T-helper 2 cell treated with Interferon-gamma antibody and Interleukin-4, amounts not matched to agents 5 μg/mL and 100 μg/mL, for 36 hours (primary cell): ENCODE measurements at regions not wholly inside any gene's neighbourhood (a gene's known extent, or its start where the extent isn't known, plus 50 kb on each side); places are given as distances from the start of the nearest gene placed in this dataset.

ENCODE experiments used
- DNase-seq: peaks from one replicate; pipeline ENCODE4 v3.0.0; 2021; ENCODE audit warnings: low spot score
- H3K27ac Mint-ChIP-seq: one replicate; pipeline ENCODE4 v1.8.0; 2021; ENCODE audit warnings: mild to moderate bottlenecking, mixed read lengths
- H3K27me3 Mint-ChIP-seq: one replicate; pipeline ENCODE4 v1.8.0; 2021; ENCODE audit warnings: low read depth, mixed read lengths
- H3K36me3 Mint-ChIP-seq: one replicate; pipeline ENCODE4 v1.8.0; 2021; ENCODE audit warnings: low read depth, mixed read lengths
- H3K4me1 Mint-ChIP-seq: one replicate; pipeline ENCODE4 v1.8.0; 2021; ENCODE audit warnings: low read depth, mixed read lengths
- H3K4me3 Mint-ChIP-seq: one replicate; pipeline ENCODE4 v1.8.0; 2022; ENCODE audit warnings: mild to moderate bottlenecking, moderate library complexity, mixed read lengths
- H3K9me3 Mint-ChIP-seq: one replicate; pipeline ENCODE4 v1.8.0; 2021; ENCODE audit warnings: mixed read lengths

GRCh38 chr11:92828556-92828955 lies 140.9 kb upstream of the MTNR1B start:
- Mint-ChIP-seq H3K4me1 (no peaks in the 10 kb centered on the region), H3K9me3 (no peaks in the 10 kb centered on the region), H3K27me3 (no peaks in the 10 kb centered on the region), H3K36me3 (no peaks in the 10 kb centered on the region), H3K4me3 (no peak overlapping the region), H3K27ac (no peak overlapping the region)
- no peak for DNase-seq

DNA sequence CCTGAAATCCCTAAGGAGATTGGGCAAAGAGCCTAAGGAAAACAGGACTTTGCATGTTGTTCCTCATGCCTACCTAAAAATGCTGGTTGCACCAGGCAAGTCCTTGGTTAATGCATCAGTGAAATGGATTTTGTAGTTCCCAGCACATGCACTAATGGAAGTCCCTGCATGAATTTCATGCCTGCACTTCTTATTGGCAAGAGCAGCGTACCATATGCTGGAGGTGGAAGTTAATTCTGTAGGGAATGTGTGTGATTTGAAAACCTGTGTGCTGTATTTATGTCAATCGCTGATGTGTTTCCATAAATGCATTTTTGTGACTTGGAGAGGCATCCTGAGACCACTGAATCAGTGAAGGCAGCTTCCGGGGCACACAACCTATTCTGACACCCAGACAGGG lies 140.3 kb upstream of the MTNR1B start:
- Mint-ChIP-seq H3K4me3 (no peak overlapping the region), H3K27ac (no peak overlapping the region), H3K9me3 (no peaks in the 10 kb centered on the region)

DNA sequence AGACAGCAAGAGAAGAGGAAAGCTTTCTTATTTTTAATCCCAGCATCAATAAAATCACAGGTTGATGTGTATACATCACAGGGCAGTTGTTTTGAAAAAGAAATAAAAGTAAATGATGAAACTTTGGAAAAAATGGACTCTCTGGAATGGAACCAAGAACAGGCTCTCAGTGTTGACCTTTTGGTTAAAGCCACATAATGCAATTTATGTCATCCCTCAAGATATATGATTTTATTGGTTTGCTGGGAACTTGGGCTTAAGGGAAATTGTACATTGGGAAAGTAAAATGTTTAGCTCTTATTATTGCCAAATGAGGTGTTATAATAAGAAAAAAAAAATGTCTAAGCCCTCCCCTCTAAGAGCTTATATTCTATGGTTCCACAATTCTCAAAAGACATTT lies 139.8 kb upstream of the MTNR1B start:
- H3K4me1 Mint-ChIP-seq: no peaks in the 10 kb centered on the region
- no peaks in the 10 kb centered on the region for H3K36me3 Mint-ChIP-seq
- no peak for DNase-seq
- no peak overlapping the region for H3K4me3 Mint-ChIP-seq
- H3K9me3 Mint-ChIP-seq: no peaks in the 10 kb centered on the region
- H3K27ac Mint-ChIP-seq: no peak overlapping the region
- H3K27me3 Mint-ChIP-seq: no peaks in the 10 kb centered on the region

More for the DNA sequence above, 140.3 kb upstream of the MTNR1B start:
- H3K27me3 Mint-ChIP-seq: no peaks in the 10 kb centered on the region
- no peaks in the 10 kb centered on the region for H3K36me3 Mint-ChIP-seq
- DNase-seq: no peak
- H3K4me1 Mint-ChIP-seq: no peaks in the 10 kb centered on the region

DNA sequence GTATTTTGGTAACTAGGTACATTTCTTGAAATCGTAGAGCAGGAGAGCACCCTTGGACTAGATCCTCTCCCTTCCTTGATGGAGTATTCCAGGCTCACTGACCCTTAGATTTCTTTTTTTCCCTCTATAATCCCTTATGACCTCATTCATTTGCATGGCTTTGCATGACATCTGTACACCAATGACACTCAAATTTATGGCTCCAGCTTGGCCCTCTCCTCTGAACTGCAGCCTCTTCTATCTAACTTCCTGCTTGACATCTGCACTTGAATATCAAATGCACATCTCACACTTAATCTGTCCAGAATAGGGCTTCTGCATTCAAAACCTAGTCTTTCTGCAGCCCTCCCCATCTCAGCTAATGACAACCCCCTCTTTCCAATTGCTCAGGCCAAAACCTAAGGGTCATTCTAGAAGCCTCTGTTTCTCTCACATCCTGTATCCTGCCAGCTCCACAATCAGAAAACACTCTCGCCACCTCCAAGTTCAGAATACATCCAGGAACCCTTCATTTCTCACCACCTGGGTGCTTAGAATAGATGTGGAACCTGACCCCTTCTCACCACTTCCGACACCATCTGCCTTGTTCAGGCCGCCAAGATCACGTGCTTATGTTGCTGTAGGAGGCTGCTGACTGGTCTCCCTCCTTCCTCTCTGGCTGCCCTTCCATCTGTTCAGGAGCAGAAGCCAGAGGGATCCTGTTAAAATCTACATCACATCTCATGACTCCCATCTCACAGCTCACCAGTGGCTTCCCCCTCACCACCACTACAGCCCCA lies 138.9 kb upstream of the MTNR1B start:
- no peak for DNase-seq
- H3K9me3 Mint-ChIP-seq: no peaks in the 10 kb centered on the region
- no peak overlapping the region for H3K27ac Mint-ChIP-seq
- no peak overlapping the region for H3K4me3 Mint-ChIP-seq
- no peaks in the 10 kb centered on the region for H3K4me1 Mint-ChIP-seq
- no peaks in the 10 kb centered on the region for H3K36me3 Mint-ChIP-seq
- H3K27me3 Mint-ChIP-seq: no peaks in the 10 kb centered on the region

DNA sequence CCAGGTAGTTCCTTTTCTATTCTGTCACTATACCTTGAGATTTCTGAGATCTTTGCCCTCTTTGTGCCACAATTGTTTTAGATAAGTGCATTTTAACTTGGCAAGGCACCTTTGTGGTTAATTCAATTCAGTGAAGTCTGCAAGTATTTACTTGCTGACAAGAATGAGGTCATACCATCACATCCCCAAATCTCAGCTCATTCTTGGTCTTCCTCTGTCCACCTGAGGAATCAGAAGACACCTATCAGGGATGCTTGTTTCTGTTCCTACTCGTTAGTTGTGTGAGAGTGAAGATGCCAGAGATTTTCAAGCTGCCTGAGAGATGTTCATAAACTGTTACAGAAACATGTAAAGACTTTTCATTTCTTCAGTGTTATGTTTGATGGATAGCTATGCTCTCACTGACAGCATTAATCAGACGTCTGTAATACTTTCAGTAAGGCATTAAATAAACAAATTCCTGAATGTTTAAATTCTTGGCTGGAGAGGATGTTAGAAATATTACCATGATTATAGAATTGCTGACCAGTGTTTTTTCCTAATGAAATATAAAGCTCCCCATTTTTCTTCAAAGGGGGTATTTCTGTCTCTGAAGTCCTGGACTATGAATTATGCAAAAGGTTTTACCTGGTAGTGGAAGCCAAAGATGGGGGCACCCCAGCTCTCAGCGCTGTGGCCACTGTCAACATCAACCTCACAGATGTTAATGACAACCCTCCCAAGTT lies 135.0 kb upstream of the MTNR1B start:
- H3K9me3 Mint-ChIP-seq: no peaks in the 10 kb centered on the region
- no peak overlapping the region for H3K4me3 Mint-ChIP-seq
- H3K27ac Mint-ChIP-seq: no peak overlapping the region
- no peaks in the 10 kb centered on the region for H3K4me1 Mint-ChIP-seq
- H3K27me3 Mint-ChIP-seq: no peaks in the 10 kb centered on the region
- no peaks in the 10 kb centered on the region for H3K36me3 Mint-ChIP-seq
- DNase-seq: no peak

DNA sequence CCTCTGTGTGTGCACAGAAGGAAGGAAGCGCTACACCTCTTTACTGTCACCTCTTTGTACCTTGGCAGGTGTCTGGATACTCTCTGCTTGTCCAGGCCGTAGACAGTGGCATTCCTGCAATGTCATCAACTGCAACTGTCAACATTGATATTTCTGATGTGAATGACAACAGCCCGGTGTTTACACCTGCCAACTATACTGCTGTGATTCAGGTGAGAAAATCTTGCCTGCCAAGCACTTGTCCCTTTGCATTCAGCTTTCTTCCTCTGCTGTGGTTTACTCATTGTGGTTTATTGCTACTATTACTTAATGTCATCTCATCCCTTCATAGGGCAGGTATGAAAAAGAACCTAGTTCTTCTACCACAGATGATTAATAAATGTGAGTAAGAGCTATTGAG lies 131.9 kb upstream of the MTNR1B start:
- no peaks in the 10 kb centered on the region for H3K36me3 Mint-ChIP-seq
- no peak for DNase-seq

DNA sequence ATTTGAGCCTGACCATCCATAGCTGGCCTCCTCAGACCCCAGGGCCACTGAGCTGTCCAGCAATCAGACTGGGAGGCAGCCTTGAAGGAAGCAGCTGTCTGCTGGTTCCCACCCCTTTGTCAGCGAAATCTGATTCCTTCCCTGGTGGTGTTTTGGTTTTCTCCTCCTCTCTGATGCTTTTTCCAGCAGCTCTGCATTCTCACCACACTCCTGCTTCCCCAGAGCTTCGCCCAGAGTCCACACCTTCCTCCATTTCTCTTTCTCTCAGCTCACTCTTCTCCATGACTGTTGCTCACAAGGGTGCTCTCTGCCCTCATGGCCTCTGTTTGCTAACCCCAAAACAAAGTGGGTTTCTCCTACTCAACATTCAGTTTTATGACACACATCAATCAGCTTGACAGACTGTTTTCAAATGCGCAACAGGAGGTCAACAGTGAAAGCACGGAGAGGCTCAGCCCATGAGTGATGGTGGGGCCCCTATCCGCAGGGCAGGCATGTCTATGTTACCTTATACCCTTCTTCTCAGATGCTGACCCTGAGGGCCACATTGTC lies 130.6 kb upstream of the MTNR1B start:
- Mint-ChIP-seq H3K4me3 (no peak overlapping the region), H3K27me3 (no peaks in the 10 kb centered on the region), H3K9me3 (no peaks in the 10 kb centered on the region), H3K4me1 (no peaks in the 10 kb centered on the region), H3K36me3 (no peaks in the 10 kb centered on the region), H3K27ac (no peak overlapping the region)
- no peak for DNase-seq

More for the DNA sequence above, 131.9 kb upstream of the MTNR1B start:
- H3K4me3 Mint-ChIP-seq: no peak overlapping the region
- no peaks in the 10 kb centered on the region for H3K27me3 Mint-ChIP-seq
- no peaks in the 10 kb centered on the region for H3K4me1 Mint-ChIP-seq
- no peaks in the 10 kb centered on the region for H3K9me3 Mint-ChIP-seq
- no peak overlapping the region for H3K27ac Mint-ChIP-seq

- no peaks in the 10 kb centered on the region for H3K27me3 Mint-ChIP-seq
- no peak overlapping the region for H3K4me3 Mint-ChIP-seq
- no peak overlapping the region for H3K27ac Mint-ChIP-seq
- no peaks in the 10 kb centered on the region for H3K9me3 Mint-ChIP-seq
- no peak for DNase-seq
- H3K36me3 Mint-ChIP-seq: no peaks in the 10 kb centered on the region
- H3K4me1 Mint-ChIP-seq: no peaks in the 10 kb centered on the region
These were observed 130.0 kb upstream of the MTNR1B start for GRCh38 chr11:92839450-92839849.

DNA sequence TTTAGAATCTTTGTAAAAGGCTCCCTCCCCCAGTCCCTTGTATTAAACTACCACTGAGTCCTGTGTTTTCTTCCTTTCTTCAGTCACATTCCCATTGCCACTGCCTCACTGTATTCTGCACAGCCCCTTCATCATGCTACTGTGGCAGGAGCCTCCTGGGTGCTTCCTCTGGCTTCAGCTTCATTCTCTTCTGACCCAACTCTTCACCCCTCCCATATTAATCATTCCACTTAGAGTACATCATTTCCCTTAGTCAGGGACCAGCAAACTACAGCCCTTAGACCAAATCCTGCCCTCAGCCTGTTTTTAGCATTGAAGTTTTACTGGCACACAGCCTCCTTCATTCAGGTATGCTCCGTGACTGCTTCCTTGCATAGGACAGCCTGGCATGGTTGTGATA lies 127.7 kb upstream of the MTNR1B start:
- Mint-ChIP-seq H3K36me3 (no peaks in the 10 kb centered on the region), H3K4me3 (no peak overlapping the region), H3K4me1 (no peaks in the 10 kb centered on the region), H3K27me3 (no peaks in the 10 kb centered on the region), H3K9me3 (no peaks in the 10 kb centered on the region), H3K27ac (no peak overlapping the region)
- no peak for DNase-seq

DNA sequence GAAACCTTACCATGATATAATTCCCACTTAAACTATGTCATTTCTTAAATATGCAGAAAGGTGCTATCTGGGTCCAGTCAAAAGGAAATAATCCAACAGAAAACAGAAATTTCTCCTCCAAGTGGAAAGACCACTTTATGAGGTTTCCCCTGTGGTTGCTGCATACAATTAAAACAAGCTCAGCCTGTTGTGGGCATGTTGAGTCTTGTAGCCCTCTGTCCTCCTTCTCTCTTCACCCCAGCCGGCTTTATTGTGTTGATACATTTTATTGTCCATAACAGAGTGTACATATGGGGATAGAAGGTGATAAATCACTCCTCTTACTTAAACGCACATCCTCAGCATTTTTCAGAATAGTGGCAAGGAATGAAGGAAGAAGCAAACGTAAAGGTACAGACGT lies 126.0 kb upstream of the MTNR1B start:
- Mint-ChIP-seq H3K4me1 (no peaks in the 10 kb centered on the region), H3K36me3 (no peaks in the 10 kb centered on the region), H3K27me3 (no peaks in the 10 kb centered on the region), H3K27ac (no peak overlapping the region), H3K4me3 (no peak overlapping the region), H3K9me3 (no peaks in the 10 kb centered on the region)
- DNase-seq: no peak

GRCh38 chr11:92844197-92844596 lies 125.3 kb upstream of the MTNR1B start:
- no peak for DNase-seq
- Mint-ChIP-seq H3K9me3 (no peaks in the 10 kb centered on the region), H3K36me3 (no peaks in the 10 kb centered on the region), H3K27me3 (no peaks in the 10 kb centered on the region), H3K4me1 (no peaks in the 10 kb centered on the region), H3K4me3 (no peak overlapping the region), H3K27ac (no peak overlapping the region)

DNA sequence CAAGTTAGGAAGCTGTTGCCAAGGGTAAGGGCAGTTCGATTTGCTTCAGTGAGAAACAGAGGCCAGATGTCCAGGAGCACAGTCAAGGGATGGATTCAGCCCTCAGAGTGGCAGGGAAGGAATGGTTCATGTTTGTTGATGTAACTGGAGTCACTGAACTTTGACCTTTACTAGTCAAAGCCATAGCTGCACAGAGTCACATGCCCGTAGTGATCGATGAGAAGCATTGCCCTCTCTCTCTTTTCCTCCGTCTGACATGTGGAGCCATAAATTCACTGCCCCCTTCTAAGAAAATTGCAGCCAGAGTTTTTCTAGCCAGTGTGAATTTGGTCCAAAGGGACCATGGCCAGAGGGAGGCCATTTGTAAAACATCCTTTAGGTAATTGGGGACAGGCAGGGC lies 124.1 kb upstream of the MTNR1B start:
- Mint-ChIP-seq H3K27ac (no peak overlapping the region), H3K4me1 (no peaks in the 10 kb centered on the region), H3K36me3 (no peaks in the 10 kb centered on the region), H3K4me3 (no peak overlapping the region), H3K27me3 (no peaks in the 10 kb centered on the region), H3K9me3 (no peaks in the 10 kb centered on the region)
- no peak for DNase-seq

GRCh38 chr11:92845805-92846204 lies 123.6 kb upstream of the MTNR1B start:
- Mint-ChIP-seq H3K36me3 (no peaks in the 10 kb centered on the region), H3K4me3 (no peak overlapping the region), H3K9me3 (no peaks in the 10 kb centered on the region), H3K27ac (no peak overlapping the region), H3K27me3 (no peaks in the 10 kb centered on the region), H3K4me1 (no peaks in the 10 kb centered on the region)
- no peak for DNase-seq

DNA sequence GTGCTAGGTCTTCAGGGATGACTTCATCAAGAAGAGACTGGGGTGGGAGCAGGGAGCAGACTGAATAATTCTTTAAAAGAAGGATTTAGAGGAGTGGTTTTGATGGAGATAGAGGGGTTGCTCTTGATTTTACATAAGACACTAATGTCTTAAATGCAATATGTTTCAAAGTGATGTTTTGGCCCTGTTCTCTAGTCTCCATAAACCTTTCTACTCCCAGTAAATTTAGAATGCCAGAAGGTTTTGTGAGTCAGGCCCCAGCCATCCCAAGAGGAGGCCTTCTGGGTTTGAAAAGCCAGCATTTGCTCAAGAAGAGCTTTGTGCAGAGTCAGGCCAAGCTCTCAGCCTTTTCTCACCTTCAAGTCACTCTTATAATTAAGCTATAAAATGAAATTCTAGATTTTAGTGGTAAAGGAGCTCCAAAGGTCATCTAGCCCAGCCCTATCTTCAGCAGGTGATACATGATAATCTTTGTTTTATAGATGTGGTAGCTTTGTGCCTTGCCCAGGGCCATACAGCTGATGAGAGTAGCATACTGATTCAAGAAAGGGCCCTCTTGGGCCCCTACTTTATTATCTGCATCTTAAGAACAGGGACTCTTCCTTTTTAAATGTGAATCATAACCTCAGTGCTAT lies 122.8 kb upstream of the MTNR1B start:
- Mint-ChIP-seq H3K4me1 (no peaks in the 10 kb centered on the region), H3K9me3 (no peaks in the 10 kb centered on the region), H3K4me3 (no peak overlapping the region), H3K27ac (no peak overlapping the region), H3K36me3 (no peaks in the 10 kb centered on the region), H3K27me3 (no peaks in the 10 kb centered on the region)
- no peak for DNase-seq
